ENCODE measurements at regions not wholly inside any gene's neighbourhood (a gene's known extent, or its start where the extent isn't known, plus 50 kb on each side); places are given as distances from the start of the nearest gene placed in this dataset.
A peak's percentile ranks its signal among the peaks of the same experiment; 100 is the strongest.

GRCh38 chr1:65067491-65068201 is 80.4 kb upstream of the AK4 start:
- TF ChIP-seq CTCF (IDR thresholded peaks at IDR 0.05) (no peak), POLR2A (IDR thresholded peaks at IDR 0.05) (peak in 1 of 2 donors; percentile 65)

Data from heart left ventricle (tissue), 13 donors.